Mammary epithelial cell (primary cell): ENCODE measurements at regions not wholly inside any gene's neighbourhood (a gene's known extent, or its start where the extent isn't known, plus 50 kb on each side); places are given as distances from the start of the nearest gene placed in this dataset.

ENCODE experiments used
- CTCF ChIP-seq, 2 donors: IDR thresholded peaks in 1 of 2; conservative IDR thresholded peaks in 1 of 2; 2 replicates each; pipeline ENCODE4 v1.5.1; 2011 to 2012; ENCODE audit warnings: inconsistent platforms in 2 of 2, low read length in 2 of 2, mild to moderate bottlenecking in 2 of 2, control low read depth in 1 of 2, low read depth in 1 of 2; ENCODE audit not compliant: insufficient read depth in 1 of 2; ENCODE audit errors: extremely low read depth in 1 of 2
- EZH2 ChIP-seq: IDR thresholded peaks from 2 replicates; pipeline ENCODE4 v1.6.1; 2012; ENCODE audit warnings: low read length, inconsistent platforms, borderline replicate concordance

DNA sequence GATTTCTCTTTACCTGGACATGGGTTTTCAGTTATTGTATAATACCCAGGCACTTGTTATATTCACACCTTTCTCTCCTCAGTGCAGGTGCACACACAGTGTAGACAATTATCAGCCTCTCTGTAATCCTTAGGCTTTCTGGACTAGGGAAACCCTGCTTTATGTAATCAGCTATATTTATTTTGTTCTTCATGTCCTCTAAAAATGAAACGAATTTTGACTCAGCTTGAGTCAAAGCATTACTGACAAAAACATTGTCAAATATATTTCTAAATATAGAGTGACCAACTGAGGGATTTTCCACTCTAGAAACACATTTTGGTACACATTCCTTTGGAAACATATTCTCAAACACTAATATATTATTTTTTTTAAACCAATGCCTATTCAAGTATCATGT is 144.8 kb upstream of the GULP1 start:
- no peak for TF ChIP-seq CTCF (conservative IDR thresholded peaks at IDR 0.05 in 1 of 2, IDR thresholded peaks at IDR 0.05 in 1 of 2; ENCODE audit: extremely low read depth in 1 of 2, insufficient read depth in 1 of 2, low read depth in 1 of 2, low read length in 2 of 2)
- no peak for TF ChIP-seq EZH2
